Esophagus (tissue), 2 donors: ENCODE measurements at regions not wholly inside any gene's neighbourhood (a gene's known extent, or its start where the extent isn't known, plus 50 kb on each side); places are given as distances from the start of the nearest gene placed in this dataset.

ENCODE experiments used
- H3K27ac ChIP-seq, 2 donors: one replicate each; pipeline ENCODE4 v1.5.1; 2013; ENCODE audit warnings: low read depth in 2 of 2, mild to moderate bottlenecking in 2 of 2, inconsistent platforms in 1 of 2, low read length in 1 of 2, moderate library complexity in 1 of 2
- H3K27me3 ChIP-seq, 2 donors: one replicate each; pipeline ENCODE4 v1.6.1; 2013; ENCODE audit warnings: low read length in 2 of 2, control low read depth in 1 of 2, mild to moderate bottlenecking in 1 of 2; ENCODE audit not compliant: insufficient read depth in 2 of 2, control insufficient read depth in 1 of 2
- H3K36me3 ChIP-seq, 2 donors: one replicate each; pipeline ENCODE4 v1.6.1; 2013; ENCODE audit warnings: low read length in 1 of 2; ENCODE audit not compliant: control insufficient read depth in 2 of 2, insufficient read depth in 2 of 2
- H3K4me1 ChIP-seq, 2 donors: one replicate each; pipeline ENCODE4 v1.6.1; 2013; ENCODE audit warnings: low read length in 1 of 2; ENCODE audit not compliant: control insufficient read depth in 2 of 2, insufficient read depth in 2 of 2
- H3K4me3 ChIP-seq, 2 donors: one replicate each; pipeline ENCODE4 v1.5.1; 2013; ENCODE audit warnings: low read length in 2 of 2, mild to moderate bottlenecking in 2 of 2, low read depth in 1 of 2, moderate library complexity in 1 of 2
- H3K9me3 ChIP-seq, 2 donors: one replicate each; pipeline ENCODE4 v1.6.1; 2013; ENCODE audit warnings: mild to moderate bottlenecking in 2 of 2, low read depth in 1 of 2, low read length in 1 of 2, moderate library complexity in 1 of 2; ENCODE audit not compliant: control insufficient read depth in 2 of 2, insufficient read depth in 1 of 2
- WGBS, 2 donors: extraction: QIAGEN DNeasy Blood & Tissue Kit; methylation state at CpG; one replicate each; pipeline ENCODE4 v1.1.7; 2013; 5-methylcytosine and 5-hydroxymethylcytosine counted together
- donor health status: healthy with polysubstance abuse.
- donor health status: Bipolar disorder and iron deficiency.

GRCh38 chr7:81014266-81014665 is 95.4 kb upstream of the SEMA3C start:
- no peaks in the 10 kb centered on the region for H3K9me3 ChIP-seq
- H3K27ac ChIP-seq: no peak overlapping the region
- no peak overlapping the region for H3K4me3 ChIP-seq
- no peaks in the 10 kb centered on the region for H3K4me1 ChIP-seq
- no peaks in the 10 kb centered on the region for H3K27me3 ChIP-seq
- WGBS, 2 donors: 42 to 66% methylated on average over 2 of the region's 2 CpGs
- H3K36me3 ChIP-seq: no peaks in the 10 kb centered on the region

- Histone ChIP-seq H3K36me3 (no peaks in the 10 kb centered on the region), H3K27me3 (no peaks in the 10 kb centered on the region), H3K9me3 (no peaks in the 10 kb centered on the region), H3K27ac (no peak overlapping the region), H3K4me1 (no peaks in the 10 kb centered on the region), H3K4me3 (no peak overlapping the region)
- 26 to 32% methylated on average over 2 of the region's 2 CpGs for WGBS, 2 donors
These were observed 94.4 kb upstream of the SEMA3C start for GRCh38 chr7:81013083-81013817.

DNA sequence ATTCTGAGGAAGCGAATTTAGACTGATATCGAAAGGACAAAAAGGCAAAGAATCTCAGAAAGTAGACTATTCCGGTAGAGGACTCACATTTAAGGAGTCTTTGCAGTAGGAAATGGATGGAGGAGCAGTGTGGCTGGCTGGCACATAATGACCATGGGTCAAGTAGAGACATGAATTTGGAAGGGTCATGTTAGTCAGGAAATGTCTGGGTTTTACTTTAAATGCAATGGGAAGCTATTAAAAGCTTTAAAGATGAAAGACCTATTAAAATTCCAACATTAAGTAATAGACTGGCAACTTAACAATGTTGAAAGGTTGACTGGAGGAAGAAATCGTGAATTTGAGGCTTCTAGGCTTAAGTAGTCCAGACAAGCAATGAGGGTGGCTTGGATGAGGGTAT is 90.0 kb upstream of the SEMA3C start:
- Histone ChIP-seq H3K27ac (no peak overlapping the region), H3K27me3 (no peaks in the 10 kb centered on the region), H3K36me3 (no peaks in the 10 kb centered on the region), H3K9me3 (no peaks in the 10 kb centered on the region), H3K4me3 (no peak overlapping the region), H3K4me1 (no peaks in the 10 kb centered on the region)
- WGBS, 2 donors: 71 to 85% methylated on average over 4 of the region's 4 CpGs

GRCh38 chr7:81007051-81007450 is 88.2 kb upstream of the SEMA3C start:
- no peaks in the 10 kb centered on the region for H3K27me3 ChIP-seq
- H3K27ac ChIP-seq: no peak overlapping the region
- H3K4me3 ChIP-seq: no peak overlapping the region
- no peaks in the 10 kb centered on the region for H3K9me3 ChIP-seq
- no peaks in the 10 kb centered on the region for H3K4me1 ChIP-seq
- WGBS, 2 donors: 50 to 53% methylated on average over 2 of the region's 2 CpGs
- H3K36me3 ChIP-seq: no peaks in the 10 kb centered on the region

DNA sequence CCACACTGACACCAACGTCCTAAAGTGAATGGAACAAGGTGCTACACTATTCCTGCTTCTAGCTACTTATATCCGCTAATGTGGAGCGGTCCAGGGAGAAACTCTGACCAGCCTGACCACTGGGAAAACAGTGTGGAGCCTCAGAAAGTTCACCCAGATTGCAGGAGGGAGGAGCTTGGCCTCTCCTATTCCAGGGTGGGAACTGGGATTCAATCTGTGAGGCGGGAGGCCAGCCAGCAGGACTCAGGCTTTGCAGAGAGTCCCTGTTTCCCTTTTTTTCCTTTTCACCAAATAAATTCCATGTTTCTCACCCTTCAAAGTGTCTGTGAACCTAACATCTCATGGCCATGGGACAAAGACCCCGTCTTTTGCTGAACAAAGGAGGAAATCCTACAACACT is 86.4 kb upstream of the SEMA3C start:
- no peaks in the 10 kb centered on the region for H3K36me3 ChIP-seq
- no peak overlapping the region for H3K27ac ChIP-seq
- 82 to 89% methylated on average over 5 of the region's 5 CpGs for WGBS, 2 donors
- no peaks in the 10 kb centered on the region for H3K4me1 ChIP-seq
- H3K9me3 ChIP-seq: no peaks in the 10 kb centered on the region
- no peak overlapping the region for H3K4me3 ChIP-seq
- no peaks in the 10 kb centered on the region for H3K27me3 ChIP-seq

DNA sequence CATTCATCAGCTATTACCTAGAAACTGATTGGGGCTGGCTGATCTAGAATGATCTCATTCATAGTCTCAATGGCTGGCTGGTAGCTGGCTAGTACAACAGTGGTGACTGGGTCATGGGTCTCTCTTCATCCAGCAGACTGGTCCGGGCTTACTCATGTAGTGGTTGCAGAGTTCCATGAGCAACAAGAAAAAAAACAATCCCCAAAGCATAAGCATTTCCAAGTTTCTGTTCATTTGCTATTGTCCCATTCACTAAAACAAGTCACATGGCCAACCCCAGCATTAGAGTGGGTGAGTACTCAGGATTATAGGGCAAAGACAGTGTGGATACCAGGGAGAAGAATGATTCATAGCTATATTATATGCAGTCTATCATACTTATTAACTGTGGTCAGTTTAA is 85.2 kb upstream of the SEMA3C start:
- H3K27ac ChIP-seq: no peak overlapping the region
- H3K4me1 ChIP-seq: no peaks in the 10 kb centered on the region
- 78 to 84% methylated on average over 1 of the region's 1 CpG for WGBS, 2 donors
- H3K4me3 ChIP-seq: no peak overlapping the region
- H3K36me3 ChIP-seq: no peaks in the 10 kb centered on the region
- H3K27me3 ChIP-seq: no peaks in the 10 kb centered on the region
- no peaks in the 10 kb centered on the region for H3K9me3 ChIP-seq

DNA sequence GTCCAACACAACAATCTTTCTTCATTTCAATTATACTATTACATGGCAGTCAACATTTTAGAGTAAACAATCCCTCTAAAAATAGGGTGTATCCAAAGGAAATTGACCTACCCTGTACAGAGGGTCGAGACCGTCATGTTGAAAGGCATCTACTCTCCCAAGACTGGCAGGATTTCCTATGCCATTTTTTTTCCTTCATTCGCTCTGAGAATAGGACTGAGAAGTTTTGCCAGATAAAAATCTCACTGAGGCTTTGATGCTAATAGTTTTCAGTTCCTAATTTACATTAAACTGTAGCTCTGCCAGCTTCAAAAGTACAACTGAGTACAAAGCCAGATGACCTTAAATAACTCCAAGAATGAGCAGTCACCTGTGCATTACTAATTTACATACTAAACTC is 84.5 kb upstream of the SEMA3C start:
- H3K27ac ChIP-seq: no peak overlapping the region
- no peaks in the 10 kb centered on the region for H3K9me3 ChIP-seq
- WGBS, 2 donors: 23 to 56% methylated on average over 3 of the region's 3 CpGs
- no peak overlapping the region for H3K4me3 ChIP-seq
- H3K4me1 ChIP-seq: no peaks in the 10 kb centered on the region
- H3K27me3 ChIP-seq: no peaks in the 10 kb centered on the region
- no peaks in the 10 kb centered on the region for H3K36me3 ChIP-seq

GRCh38 chr7:81002421-81002820 is 83.6 kb upstream of the SEMA3C start:
- no peaks in the 10 kb centered on the region for H3K4me1 ChIP-seq
- no peak overlapping the region for H3K27ac ChIP-seq
- no peaks in the 10 kb centered on the region for H3K36me3 ChIP-seq
- no peak overlapping the region for H3K4me3 ChIP-seq
- H3K27me3 ChIP-seq: no peaks in the 10 kb centered on the region
- H3K9me3 ChIP-seq: no peaks in the 10 kb centered on the region

GRCh38 chr7:80999771-81000170 is 80.9 kb upstream of the SEMA3C start:
- Histone ChIP-seq H3K27ac (no peak overlapping the region), H3K27me3 (no peaks in the 10 kb centered on the region), H3K4me1 (no peaks in the 10 kb centered on the region), H3K4me3 (no peak overlapping the region), H3K9me3 (no peaks in the 10 kb centered on the region), H3K36me3 (no peaks in the 10 kb centered on the region)
- 88 to 89% methylated on average over 2 of the region's 2 CpGs for WGBS, 2 donors

- Histone ChIP-seq H3K36me3 (no peaks in the 10 kb centered on the region), H3K4me3 (no peak overlapping the region), H3K27me3 (no peaks in the 10 kb centered on the region), H3K9me3 (no peaks in the 10 kb centered on the region), H3K4me1 (no peaks in the 10 kb centered on the region), H3K27ac (no peak overlapping the region)
- 82 to 88% methylated on average over 3 of the region's 3 CpGs for WGBS, 2 donors
These were observed 80.2 kb upstream of the SEMA3C start for GRCh38 chr7:80999100-80999499.
